SKM-1 treated with dmso at 0.1 percent for 144 hours (cell line): ENCODE measurements at regions not wholly inside any gene's neighbourhood (a gene's known extent, or its start where the extent isn't known, plus 50 kb on each side); places are given as distances from the start of the nearest gene placed in this dataset.

Source experiments
- DNase-seq: peaks from one replicate; lab custom pipeline; 2025; ENCODE audit not compliant: unreplicated experiment; lab: John Stamatoyannopoulos, UW

DNA sequence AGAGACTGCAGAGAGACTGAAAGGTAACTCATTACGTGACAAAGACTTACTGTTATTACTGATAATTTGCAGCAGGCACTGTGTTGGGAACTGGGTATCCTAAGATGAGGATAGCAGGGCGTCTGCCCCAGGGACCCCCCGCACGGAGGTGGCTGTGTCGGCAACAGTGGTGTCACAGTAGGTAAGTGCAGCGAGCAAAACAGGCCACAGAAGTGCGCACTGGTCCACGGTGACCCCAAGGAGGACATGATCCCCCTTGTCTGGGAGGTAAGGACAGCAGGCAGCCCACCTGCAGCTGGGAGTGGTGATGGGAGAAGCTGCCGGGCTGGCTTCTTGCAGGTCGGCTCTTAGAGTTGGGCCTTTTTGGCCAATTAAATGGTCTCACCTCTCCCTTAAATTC, 82.9 kb downstream of the FAM43A start:
- DNase-seq = no peak

DNA sequence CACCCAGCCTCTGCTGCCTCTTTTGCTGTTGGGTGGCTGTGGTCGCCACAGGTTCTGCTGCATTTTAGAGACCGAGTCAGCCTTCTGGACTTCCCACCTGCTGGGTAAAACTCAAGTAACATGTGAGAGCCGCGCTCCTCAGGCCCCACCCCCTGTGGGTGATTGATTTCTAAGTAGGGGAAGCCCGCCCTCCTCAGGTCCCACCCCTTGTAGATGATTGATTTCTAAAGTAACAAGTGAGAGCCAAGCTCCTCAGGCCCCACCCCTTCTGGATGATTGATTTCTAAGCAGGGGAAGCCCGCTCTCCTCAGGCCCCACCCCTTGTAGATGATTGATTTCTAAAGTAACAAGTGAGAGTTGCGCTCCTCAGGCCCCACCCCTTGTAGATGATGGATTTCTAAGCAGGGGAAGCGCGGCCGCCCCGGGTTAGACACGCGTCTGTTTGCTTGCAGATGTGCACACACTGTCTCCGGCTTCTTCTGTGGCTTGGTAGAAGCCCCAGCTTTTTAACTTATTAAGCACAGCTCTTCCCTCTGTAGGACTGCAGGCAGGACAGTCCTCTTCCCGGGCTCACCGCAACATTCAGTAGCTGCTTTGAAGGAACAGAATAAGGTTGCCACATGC, 83.4 kb downstream of the FAM43A start:
- peak; percentile 98 for DNase-seq

- no peak for DNase-seq
Measured at GRCh38 chr3:194772241-194773000, 86.7 kb downstream of the FAM43A start.

DNA sequence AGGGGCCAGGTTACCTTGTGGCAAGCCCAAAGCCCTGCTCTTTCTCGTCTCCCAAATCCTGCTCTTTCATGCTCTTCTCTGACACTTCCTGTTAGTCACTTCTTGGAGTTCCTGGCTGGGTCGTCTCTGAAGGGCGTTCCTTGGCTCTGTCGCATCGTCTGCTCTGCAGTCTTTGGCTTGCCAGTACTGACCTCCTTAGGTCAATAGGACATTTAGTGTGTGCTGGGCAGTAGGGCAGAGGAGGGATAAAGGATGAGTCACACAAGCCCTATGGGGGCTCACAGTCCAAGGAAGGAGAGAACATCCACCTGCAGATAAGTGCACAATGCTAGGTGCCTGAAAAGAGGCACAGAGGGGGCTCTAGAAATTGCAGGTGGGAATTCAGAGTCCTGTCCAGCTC, 87.5 kb downstream of the FAM43A start:
- DNase-seq = no peak

GRCh38 chr3:194773771-194774455, 88.2 kb downstream of the FAM43A start:
- DNase-seq = no peak

DNA sequence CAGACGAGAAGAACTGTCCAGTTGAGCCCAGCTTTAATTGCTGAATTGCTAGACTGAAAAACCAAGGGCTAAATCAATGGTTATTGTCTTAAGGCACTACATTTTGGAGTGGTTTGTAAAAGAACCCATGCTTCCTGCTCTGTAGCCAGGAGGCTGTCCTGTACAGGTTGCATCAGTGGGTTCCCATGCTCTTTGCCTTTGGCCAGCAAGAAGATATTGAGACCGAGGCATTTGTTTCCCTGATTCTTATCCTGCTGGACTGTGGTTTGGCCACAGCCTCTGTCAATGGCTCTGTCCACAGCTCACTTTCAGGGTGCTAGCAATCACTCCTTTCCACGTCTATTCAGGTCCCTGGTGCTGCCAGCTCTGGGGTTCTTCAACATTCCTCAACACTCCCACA, 89.6 kb downstream of the FAM43A start:
- DNase-seq = no peak

DNA sequence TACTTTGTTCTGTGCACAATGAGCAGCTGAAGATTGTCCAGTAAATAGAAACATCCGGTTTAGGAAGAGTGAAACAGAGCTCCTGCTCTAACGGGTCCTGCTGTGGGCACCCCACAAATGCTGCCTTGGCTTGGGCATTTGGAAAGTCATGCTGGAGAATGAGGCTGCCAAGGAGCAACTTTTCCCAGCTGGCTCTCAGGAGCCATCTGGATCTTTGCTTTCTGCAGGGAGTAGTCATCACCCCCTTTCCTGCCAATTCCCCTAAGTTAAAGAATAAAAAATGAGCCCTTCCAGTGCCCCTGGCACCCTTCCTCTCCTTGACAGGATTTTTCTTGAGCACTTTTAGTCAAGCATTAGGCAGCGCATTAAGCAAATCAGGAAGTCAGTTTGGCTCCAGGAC, 90.0 kb downstream of the FAM43A start:
- DNase-seq = no peak

DNA sequence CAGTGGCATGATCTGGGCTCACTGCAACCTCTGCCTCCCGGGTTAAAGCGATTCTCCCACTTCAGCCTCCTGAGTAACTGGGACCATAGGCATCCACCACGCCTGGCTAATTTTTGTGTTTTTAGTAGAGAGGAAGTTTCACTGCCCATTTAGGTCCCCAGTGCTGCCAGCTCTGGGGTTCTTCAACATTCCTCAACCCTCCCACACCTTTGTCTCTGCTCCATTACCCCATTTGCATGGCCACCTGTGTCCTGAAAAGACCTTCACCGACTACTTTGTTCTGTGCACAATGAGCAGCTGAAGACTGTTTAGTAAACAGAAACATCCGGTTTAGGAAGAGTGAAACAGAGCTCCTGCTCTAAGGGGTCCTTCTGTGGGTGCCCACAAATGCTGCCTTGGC, 92.0 kb downstream of the FAM43A start:
- DNase-seq = no peak

DNA sequence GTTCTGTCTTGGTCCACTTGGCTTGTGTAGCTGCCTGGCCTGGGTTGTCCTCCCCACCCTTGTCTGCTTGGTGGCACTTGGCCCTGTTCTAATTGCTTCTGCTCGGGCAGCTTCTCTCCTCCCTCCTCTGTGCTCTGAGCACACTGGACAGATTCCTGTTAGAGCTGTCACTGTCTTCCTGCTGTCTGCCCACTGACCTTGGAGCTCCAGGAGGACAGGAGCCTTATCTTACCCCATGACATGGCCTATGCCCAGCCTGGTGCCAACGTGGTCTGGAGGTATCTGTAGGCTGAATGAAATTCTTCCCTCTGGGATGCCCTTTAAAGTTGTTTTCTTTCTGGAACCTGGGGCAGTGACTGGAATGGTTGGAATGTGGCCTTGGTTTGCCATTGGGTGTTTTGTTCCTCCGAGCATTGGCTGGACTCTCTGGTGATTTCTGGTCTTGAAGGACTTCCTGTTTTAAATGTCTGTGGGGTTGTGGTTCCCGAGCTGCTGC, 94.1 kb downstream of the FAM43A start:
- no peak for DNase-seq

- no peak for DNase-seq
Measured at GRCh38 chr3:194780706-194781105, 95.0 kb downstream of the FAM43A start.

DNA sequence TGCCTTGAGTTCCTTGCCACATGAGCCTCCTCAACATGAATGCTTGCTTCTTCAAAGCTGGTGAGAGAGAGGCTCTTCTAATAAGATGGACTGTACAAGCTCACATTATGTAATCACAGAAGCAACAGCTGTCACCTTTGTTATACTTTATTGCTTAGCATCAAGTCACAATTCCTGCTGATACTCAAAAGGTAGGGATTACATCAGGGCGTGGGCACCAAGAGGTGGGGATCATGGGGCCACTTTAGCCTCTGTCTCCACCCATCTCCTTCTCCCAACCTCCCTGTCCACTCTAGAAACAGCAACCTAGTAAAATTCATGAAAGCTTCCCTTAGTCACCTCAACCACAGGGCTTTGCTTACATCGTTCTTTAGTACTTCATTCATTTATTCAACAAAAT, 95.9 kb downstream of the FAM43A start:
- no peak for DNase-seq

DNA sequence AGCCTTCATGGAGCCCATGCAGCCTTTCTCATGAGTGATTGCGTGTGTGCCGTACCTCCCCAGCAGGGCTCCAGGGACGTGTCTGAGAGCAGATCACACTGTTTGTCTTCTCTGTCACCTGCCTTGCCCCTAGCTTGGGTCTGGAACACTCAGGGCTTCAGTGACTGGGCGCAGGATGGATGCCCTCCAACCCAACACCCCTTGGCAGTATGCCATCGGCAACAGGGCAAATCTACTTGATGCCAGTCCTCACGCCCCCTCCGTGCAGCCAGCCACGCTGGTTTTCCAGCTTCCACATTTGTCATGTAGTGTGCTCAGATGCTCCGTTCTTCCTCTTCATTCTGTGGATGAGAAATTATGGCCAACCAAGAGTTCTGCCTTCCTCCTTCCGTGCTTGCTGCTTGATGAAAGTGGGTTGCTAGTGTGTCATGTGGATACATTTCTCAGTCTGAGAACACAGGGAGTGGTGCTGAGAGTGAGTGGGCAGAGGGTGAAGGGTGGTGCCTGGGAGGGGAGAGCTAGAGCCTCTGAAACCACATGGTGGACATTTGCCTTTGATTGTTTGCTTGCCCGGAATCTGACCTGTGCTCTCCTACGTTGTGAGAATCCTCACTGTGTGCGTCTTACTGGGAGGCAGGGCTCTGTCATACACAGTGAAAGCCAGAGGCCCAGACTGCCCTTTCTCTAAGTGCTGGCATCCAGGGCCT, 97.2 kb downstream of the FAM43A start:
- DNase-seq = no peak

GRCh38 chr3:194784361-194784760, 98.7 kb downstream of the FAM43A start:
- DNase-seq = no peak

- DNase-seq = no peak
Measured at GRCh38 chr3:194785315-194785714, 99.6 kb downstream of the FAM43A start.

GRCh38 chr3:194787072-194787471, 101.4 kb downstream of the FAM43A start:
- no peak for DNase-seq

GRCh38 chr3:194787650-194788049, 102.0 kb downstream of the FAM43A start:
- no peak for DNase-seq

DNA sequence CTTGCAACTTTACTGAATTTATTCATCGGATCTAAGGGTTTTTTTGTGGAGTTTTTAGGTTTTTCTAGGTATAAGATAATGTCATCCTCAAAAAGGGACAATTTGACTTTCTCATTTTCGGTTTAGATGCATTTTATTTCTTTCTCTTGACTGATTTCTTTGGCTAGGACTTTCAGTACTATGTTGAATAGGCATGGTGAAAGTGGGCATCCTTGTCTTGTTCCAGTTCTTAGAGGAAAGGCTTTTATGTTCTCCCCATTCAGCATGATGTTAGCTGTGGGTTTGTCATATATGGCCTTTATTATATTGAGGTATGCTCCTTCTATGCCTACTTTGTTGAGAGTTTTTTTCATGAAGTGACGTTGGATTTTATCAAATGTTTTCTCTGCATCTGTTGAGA, 106.7 kb downstream of the FAM43A start:
- DNase-seq = no peak

DNA sequence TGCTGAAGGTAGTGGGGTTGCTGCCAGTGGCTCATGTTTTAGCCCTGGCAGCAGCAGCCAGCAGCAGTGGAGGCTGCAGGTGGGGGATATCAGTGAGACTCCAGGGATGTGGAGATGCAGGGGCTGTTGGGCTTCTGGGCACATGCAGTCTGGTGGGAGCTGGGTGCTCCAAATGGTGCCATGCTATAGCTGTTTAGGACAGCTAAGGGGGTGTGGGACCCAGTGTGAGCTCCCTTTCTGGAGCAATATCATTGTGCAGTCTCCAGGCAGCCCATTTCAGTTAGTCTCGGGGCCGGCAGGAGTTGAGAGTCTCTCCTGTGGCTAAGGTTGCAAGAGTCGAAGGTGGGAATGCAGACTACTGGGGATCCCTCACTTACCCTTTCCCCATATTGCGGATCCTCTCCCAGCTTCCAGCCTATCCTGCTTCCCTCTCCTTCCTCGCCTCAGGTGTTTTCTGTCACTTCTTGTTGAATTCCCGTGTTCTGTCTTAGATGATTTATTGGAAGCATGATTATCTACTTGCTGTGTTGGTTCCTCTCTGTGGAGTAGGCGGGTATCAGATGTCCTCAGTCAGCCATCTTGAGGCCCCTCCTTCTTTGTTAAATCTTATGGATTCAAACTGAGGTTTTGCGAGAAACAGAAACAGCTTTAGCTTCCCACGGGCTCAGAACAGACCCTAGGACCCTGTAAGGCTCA, 112.0 kb downstream of the FAM43A start:
- no peak for DNase-seq

DNA sequence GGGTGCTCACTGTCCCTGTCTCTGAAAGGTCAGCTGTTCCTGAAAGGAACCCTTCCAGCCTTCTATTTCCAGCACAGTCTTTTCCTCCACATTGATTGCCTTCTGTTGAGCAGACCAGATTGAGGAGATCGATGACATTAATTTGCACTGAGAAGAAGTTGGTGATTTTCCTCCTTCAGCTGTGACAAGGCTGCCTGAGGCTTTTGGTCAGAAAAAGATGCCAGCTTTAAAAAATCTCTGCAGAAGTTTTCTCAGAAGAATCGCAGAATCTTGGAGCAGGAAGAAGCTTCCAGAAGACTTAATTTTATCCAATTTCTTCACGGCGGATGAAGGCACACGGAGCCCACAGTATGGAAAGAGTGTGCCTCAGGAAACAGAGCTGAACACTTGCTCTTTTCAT, 112.8 kb downstream of the FAM43A start:
- DNase-seq = no peak

DNA sequence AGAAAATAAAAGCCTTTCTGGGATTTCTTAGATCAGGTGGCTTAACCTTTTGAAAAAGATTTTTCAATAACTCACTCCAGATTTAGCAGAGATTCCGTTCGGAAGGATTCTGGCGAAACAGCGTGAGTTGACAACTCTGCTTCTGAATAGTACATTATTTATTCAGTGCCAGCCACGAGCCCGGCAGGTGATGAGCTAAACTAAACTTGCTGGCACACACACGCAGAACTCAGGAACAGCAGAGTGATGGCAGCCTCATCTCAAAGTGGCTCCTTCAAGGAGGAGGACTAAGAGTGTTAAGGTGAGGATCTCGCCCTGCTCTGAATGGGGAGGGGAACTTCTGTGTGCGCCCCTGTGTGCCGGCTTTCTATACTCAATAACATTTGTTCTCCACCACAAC, 114.3 kb downstream of the FAM43A start:
- DNase-seq = no peak
